Body of pancreas (tissue), 4 donors: ENCODE measurements at regions not wholly inside any gene's neighbourhood (a gene's known extent, or its start where the extent isn't known, plus 50 kb on each side); places are given as distances from the start of the nearest gene placed in this dataset.

Source experiments
- POLR2A ChIP-seq, 3 donors: fragments of 450-650 bp; IDR thresholded peaks; one replicate each; pipeline ENCODE4 v1.6.1; 2016; ENCODE audit warnings: antibody characterized with exemption in 3 of 3, mild to moderate bottlenecking in 2 of 3
- TF ChIP-seq, protein P1 (sequence below), 7 experiments: fragments of 450-650 bp in 4 of 7; fragments of 200-600 bp in 3 of 7; sonication (generic) in 3 of 7; IDR thresholded peaks; one replicate each; pipeline ENCODE4 v1.5.1; 2016 to 2019; ENCODE audit warnings: antibody characterized with exemption in 7 of 7

DNA sequence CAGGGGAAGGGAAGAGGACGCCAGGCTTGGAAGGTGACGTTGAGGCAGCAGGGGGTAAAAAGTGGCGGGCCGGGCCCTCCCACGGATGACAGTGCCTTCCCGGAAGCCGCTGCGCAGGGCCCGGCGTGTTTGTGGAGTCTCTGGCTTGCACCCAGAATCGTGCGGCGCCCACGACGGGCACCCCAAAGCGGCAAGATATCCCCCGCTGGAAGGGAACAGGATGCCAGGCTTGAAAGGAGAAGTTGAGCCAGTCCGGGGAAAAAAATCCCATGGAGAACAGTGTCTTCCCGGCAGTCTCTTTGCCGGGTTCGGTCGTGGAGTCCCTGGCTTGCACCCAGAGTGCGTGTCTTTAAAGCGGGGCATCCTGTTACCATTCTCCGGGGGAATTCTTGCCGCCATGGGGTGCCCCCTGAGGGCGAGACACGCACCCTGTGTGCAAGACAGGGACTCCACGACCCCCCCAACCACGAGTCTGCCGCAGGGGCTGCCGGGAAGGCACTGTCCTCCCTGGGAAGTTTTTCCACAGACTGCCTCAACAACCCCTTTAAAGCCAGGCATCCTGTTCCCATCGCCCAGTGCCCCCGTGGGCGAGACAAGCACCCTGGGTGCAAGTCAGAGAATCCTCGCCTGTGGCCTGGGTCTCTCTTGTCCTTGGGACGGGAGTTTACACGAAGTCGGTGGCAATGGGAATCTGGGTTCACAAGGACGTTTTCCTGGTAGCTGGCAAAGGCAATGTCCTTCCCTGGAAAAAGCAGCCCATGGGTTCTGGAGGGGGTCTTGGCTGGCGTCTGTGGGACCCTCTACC lies 156.1 kb upstream of the ALG10B start:
- TF ChIP-seq, protein P1, sequence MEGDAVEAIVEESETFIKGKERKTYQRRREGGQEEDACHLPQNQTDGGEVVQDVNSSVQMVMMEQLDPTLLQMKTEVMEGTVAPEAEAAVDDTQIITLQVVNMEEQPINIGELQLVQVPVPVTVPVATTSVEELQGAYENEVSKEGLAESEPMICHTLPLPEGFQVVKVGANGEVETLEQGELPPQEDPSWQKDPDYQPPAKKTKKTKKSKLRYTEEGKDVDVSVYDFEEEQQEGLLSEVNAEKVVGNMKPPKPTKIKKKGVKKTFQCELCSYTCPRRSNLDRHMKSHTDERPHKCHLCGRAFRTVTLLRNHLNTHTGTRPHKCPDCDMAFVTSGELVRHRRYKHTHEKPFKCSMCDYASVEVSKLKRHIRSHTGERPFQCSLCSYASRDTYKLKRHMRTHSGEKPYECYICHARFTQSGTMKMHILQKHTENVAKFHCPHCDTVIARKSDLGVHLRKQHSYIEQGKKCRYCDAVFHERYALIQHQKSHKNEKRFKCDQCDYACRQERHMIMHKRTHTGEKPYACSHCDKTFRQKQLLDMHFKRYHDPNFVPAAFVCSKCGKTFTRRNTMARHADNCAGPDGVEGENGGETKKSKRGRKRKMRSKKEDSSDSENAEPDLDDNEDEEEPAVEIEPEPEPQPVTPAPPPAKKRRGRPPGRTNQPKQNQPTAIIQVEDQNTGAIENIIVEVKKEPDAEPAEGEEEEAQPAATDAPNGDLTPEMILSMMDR (IDR thresholded peaks at IDR 0.05) = no peak
- no peak for TF ChIP-seq POLR2A (IDR thresholded peaks at IDR 0.05)
